ENCODE measurements at regions not wholly inside any gene's neighbourhood (a gene's known extent, or its start where the extent isn't known, plus 50 kb on each side); places are given as distances from the start of the nearest gene placed in this dataset.

GRCh38 chr5:12703254-12703653, 799.0 kb upstream of the CTNND2 start:
- Histone ChIP-seq H3K4me1 (ENCODE audit: insufficient read depth) (no peaks in the 10 kb centered on the region), H3K79me2 (no peaks in the 10 kb centered on the region), H4K20me1 (ENCODE audit: insufficient read depth, poor library complexity, severe bottlenecking) (no peaks in the 10 kb centered on the region), H2AFZ (no peak overlapping the region), H3K4me2 (no peak overlapping the region), H3K27ac (no peak overlapping the region), H3K36me3 (replicated peaks; ENCODE audit: insufficient read depth, low read depth) (no peaks in the 10 kb centered on the region), H3K9me3 (ENCODE audit: low read depth) (no peaks in the 10 kb centered on the region), H3K27me3 (no peaks in the 10 kb centered on the region), H3K9me2 (replicated peaks; ENCODE audit: insufficient read depth) (no peaks in the 10 kb centered on the region), H3K4me3 (no peak overlapping the region)
- no peak for DNase-seq (ENCODE audit: low spot score)
- 95% methylated on average over 1 of the region's 1 CpG for WGBS (ENCODE audit: low lambda C conversion rate, missing lambda C conversion rate)
- no peak for TF ChIP-seq EZH2phosphoT487 (IDR thresholded peaks at IDR 0.05; ENCODE audit: low read depth, severe bottlenecking, unreplicated experiment)
- no peak for TF ChIP-seq CTCF (IDR thresholded peaks at IDR 0.05; ENCODE audit: poor library complexity)
- no peak for TF ChIP-seq EZH2 (IDR thresholded peaks at IDR 0.05; ENCODE audit: borderline replicate concordance)

GRCh38 chr5:12695651-12696050, 791.4 kb upstream of the CTNND2 start:
- H3K9me2 ChIP-seq (replicated peaks; ENCODE audit: insufficient read depth), result no peaks in the 10 kb centered on the region
- DNase-seq (ENCODE audit: low spot score), result no peak
- no peaks in the 10 kb centered on the region for H3K27me3 ChIP-seq
- H3K4me2 ChIP-seq, result no peak overlapping the region
- TF ChIP-seq CTCF (IDR thresholded peaks at IDR 0.05; ENCODE audit: poor library complexity) (no peak), EZH2phosphoT487 (IDR thresholded peaks at IDR 0.05; ENCODE audit: low read depth, severe bottlenecking, unreplicated experiment) (no peak), EZH2 (IDR thresholded peaks at IDR 0.05; ENCODE audit: borderline replicate concordance) (no peak)
- H3K36me3 ChIP-seq (replicated peaks; ENCODE audit: insufficient read depth, low read depth), result no peaks in the 10 kb centered on the region
- H4K20me1 ChIP-seq (ENCODE audit: insufficient read depth, poor library complexity, severe bottlenecking), result no peaks in the 10 kb centered on the region
- WGBS (ENCODE audit: low lambda C conversion rate, missing lambda C conversion rate), result 84% methylated on average over 1 of the region's 1 CpG
- no peak overlapping the region for H3K27ac ChIP-seq
- H3K9me3 ChIP-seq (ENCODE audit: low read depth), result no peaks in the 10 kb centered on the region
- no peak overlapping the region for H3K4me3 ChIP-seq
- no peaks in the 10 kb centered on the region for H3K4me1 ChIP-seq (ENCODE audit: insufficient read depth)
- H3K79me2 ChIP-seq, result no peaks in the 10 kb centered on the region
- H2AFZ ChIP-seq, result no peak overlapping the region

GRCh38 chr5:12691330-12691729, 787.1 kb upstream of the CTNND2 start:
- Histone ChIP-seq H3K27me3 (no peaks in the 10 kb centered on the region), H3K9me2 (replicated peaks; ENCODE audit: insufficient read depth) (no peaks in the 10 kb centered on the region), H3K27ac (no peak overlapping the region), H3K4me2 (peak overlapping the region; percentile 28), H3K36me3 (replicated peaks; ENCODE audit: insufficient read depth, low read depth) (no peaks in the 10 kb centered on the region), H3K4me3 (no peak overlapping the region), H2AFZ (peak overlapping the region; percentile 5), H4K20me1 (ENCODE audit: insufficient read depth, poor library complexity, severe bottlenecking) (no peaks in the 10 kb centered on the region), H3K4me1 (ENCODE audit: insufficient read depth) (no peaks in the 10 kb centered on the region), H3K9me3 (ENCODE audit: low read depth) (no peaks in the 10 kb centered on the region), H3K79me2 (no peaks in the 10 kb centered on the region)
- peak; percentile 39 for DNase-seq (ENCODE audit: low spot score)
- WGBS (ENCODE audit: low lambda C conversion rate, missing lambda C conversion rate), result 32% methylated on average over 9 of the region's 9 CpGs
- TF ChIP-seq EZH2 (IDR thresholded peaks at IDR 0.05; ENCODE audit: borderline replicate concordance) (no peak), EZH2phosphoT487 (IDR thresholded peaks at IDR 0.05; ENCODE audit: low read depth, severe bottlenecking, unreplicated experiment) (no peak), CTCF (IDR thresholded peaks at IDR 0.05; ENCODE audit: poor library complexity) (no peak)

GRCh38 chr5:12690361-12690760, 786.1 kb upstream of the CTNND2 start:
- no peaks in the 10 kb centered on the region for H3K79me2 ChIP-seq
- H2AFZ ChIP-seq, result no peak overlapping the region
- no peaks in the 10 kb centered on the region for H3K9me2 ChIP-seq (replicated peaks; ENCODE audit: insufficient read depth)
- no peak overlapping the region for H3K4me3 ChIP-seq
- TF ChIP-seq EZH2phosphoT487 (IDR thresholded peaks at IDR 0.05; ENCODE audit: low read depth, severe bottlenecking, unreplicated experiment), result no peak
- TF ChIP-seq EZH2 (IDR thresholded peaks at IDR 0.05; ENCODE audit: borderline replicate concordance), result no peak
- no peak for TF ChIP-seq CTCF (IDR thresholded peaks at IDR 0.05; ENCODE audit: poor library complexity)
- 68% methylated on average over 2 of the region's 2 CpGs for WGBS (ENCODE audit: low lambda C conversion rate, missing lambda C conversion rate)
- H3K27me3 ChIP-seq, result no peaks in the 10 kb centered on the region
- no peaks in the 10 kb centered on the region for H3K4me1 ChIP-seq (ENCODE audit: insufficient read depth)
- H3K36me3 ChIP-seq (replicated peaks; ENCODE audit: insufficient read depth, low read depth), result no peaks in the 10 kb centered on the region
- no peaks in the 10 kb centered on the region for H3K9me3 ChIP-seq (ENCODE audit: low read depth)
- H3K4me2 ChIP-seq, result no peak overlapping the region
- H3K27ac ChIP-seq, result no peak overlapping the region
- H4K20me1 ChIP-seq (ENCODE audit: insufficient read depth, poor library complexity, severe bottlenecking), result no peaks in the 10 kb centered on the region
- no peak for DNase-seq (ENCODE audit: low spot score)

All from hepatocyte (in vitro differentiated cells).